SK-N-SH (cell line): ENCODE measurements at regions not wholly inside any gene's neighbourhood (a gene's known extent, or its start where the extent isn't known, plus 50 kb on each side); places are given as distances from the start of the nearest gene placed in this dataset.

ENCODE experiments used
- CTCF ChIA-PET: fragments of 300-600, 350-600 bp; formaldehyde crosslinking; extraction: SDS; loops from one replicate; lab custom pipeline; 2021; lab: Yijun Ruan, JAX
- POLR2A ChIA-PET: fragments of 350-600 bp; sonication (Branson Sonifier 250); formaldehyde crosslinking; extraction: SDS; loops from one replicate; lab custom pipeline; 2020; ENCODE audit warnings: antibody characterized with exemption, inconsistent platforms; lab: Yijun Ruan, JAX
- DNase-seq: peaks from one replicate; pipeline ENCODE4 v3.0.0; 2012
- H2AFZ ChIP-seq: fragments of 200-600 bp; sonication (generic); 2 replicates; pipeline ENCODE4 v1.8.1; 2016; ENCODE audit warnings: antibody characterized with exemption, mild to moderate bottlenecking, low read depth
- H3F3A ChIP-seq: fragments of 200-600 bp; sonication (generic); replicated peaks from 2 replicates; pipeline ENCODE3; 2016; ENCODE audit warnings: antibody characterized with exemption, mild to moderate bottlenecking; ENCODE audit not compliant: insufficient read depth
- H3K27ac ChIP-seq, 2 experiments: fragments of 200-500 bp in 1 of 2; fragments of 200-600 bp in 1 of 2; sonication (Bioruptor generic) in 1 of 2; sonication (generic), shearing (Covaris generic) in 1 of 2; 2 replicates each; pipeline versions ENCODE4 v1.5.1 to v1.6.1; 2014 to 2016; ENCODE audit warnings: low read depth in 2 of 2, inconsistent platforms in 1 of 2, low read length in 1 of 2, mild to moderate bottlenecking in 1 of 2, mixed read lengths in 1 of 2
- H3K27me3 ChIP-seq: fragments of 200-600 bp; sonication (generic), shearing (Covaris generic); 2 replicates; pipeline ENCODE4 v1.6.1; 2016; ENCODE audit warnings: mixed run types; ENCODE audit not compliant: insufficient read depth
- H3K36me3 ChIP-seq, 2 experiments: fragments of 200-500 bp in 1 of 2; fragments of 200-600 bp in 1 of 2; sonication (Bioruptor generic) in 1 of 2; sonication (generic) in 1 of 2; replicated peaks in 1 of 2; 2 replicates each; pipeline versions ENCODE3 to v1.5.1; 2014 to 2016; ENCODE audit warnings: low read length in 1 of 2, mild to moderate bottlenecking in 1 of 2; ENCODE audit not compliant: insufficient read depth in 2 of 2, control insufficient read depth in 1 of 2
- H3K4me1 ChIP-seq, 2 experiments: fragments of 200-500 bp in 1 of 2; fragments of 200-600 bp in 1 of 2; sonication (Bioruptor generic) in 1 of 2; sonication (generic), shearing (Covaris generic) in 1 of 2; 2 replicates each; pipeline versions ENCODE4 v1.5.1 to v1.6.1; 2014 to 2016; ENCODE audit warnings: low read depth in 1 of 2, low read length in 1 of 2, mixed run types in 1 of 2; ENCODE audit not compliant: insufficient read depth in 2 of 2, control insufficient read depth in 1 of 2
- H3K4me2 ChIP-seq: fragments of 200-600 bp; sonication (generic), shearing (Covaris generic); 2 replicates; pipeline ENCODE4 v1.6.1; 2017; ENCODE audit warnings: mixed run types
- H3K4me3 ChIP-seq, 2 experiments: fragments of 200-500 bp in 1 of 2; fragments of 200-600 bp in 1 of 2; sonication (Bioruptor generic) in 1 of 2; sonication (generic), shearing (Covaris generic) in 1 of 2; 2 replicates each; pipeline versions ENCODE4 v1.5.1 to v1.8.1; 2014 to 2016; ENCODE audit warnings: low read depth in 2 of 2, inconsistent platforms in 1 of 2, low read length in 1 of 2, mild to moderate bottlenecking in 1 of 2, mixed read lengths in 1 of 2, moderate library complexity in 1 of 2
- H3K79me2 ChIP-seq: fragments of 200-600 bp; sonication (generic); 2 replicates; pipeline ENCODE4 v1.8.1; 2017; ENCODE audit warnings: mild to moderate bottlenecking; ENCODE audit not compliant: insufficient read depth
- H3K9ac ChIP-seq: fragments of 200-600 bp; sonication (generic); 2 replicates; pipeline ENCODE4 v1.6.1; 2017; ENCODE audit warnings: mixed run types
- H3K9me2 ChIP-seq: fragments of 200-600 bp; sonication (generic); 2 replicates; pipeline ENCODE4 v1.6.1; 2017; ENCODE audit warnings: mixed run types
- H3K9me3 ChIP-seq: fragments of 200-600 bp; sonication (generic); 2 replicates; pipeline ENCODE4 v1.6.1; 2017; ENCODE audit warnings: mixed run types, mild to moderate bottlenecking, moderate library complexity
- H4K20me1 ChIP-seq: fragments of 200-600 bp; sonication (generic); 2 replicates; pipeline ENCODE4 v1.6.1; 2017; ENCODE audit warnings: mild to moderate bottlenecking, mixed run types; ENCODE audit not compliant: insufficient read depth
- ELF1 ChIP-seq: IDR thresholded peaks from 2 replicates; pipeline ENCODE4 v1.4.0; 2012
- EP300 ChIP-seq, 2 experiments: IDR thresholded peaks; 2 replicates each; pipeline versions ENCODE4 v1.4.0 to v1.6.1; 2012; ENCODE audit warnings: borderline replicate concordance in 1 of 2, low read depth in 1 of 2, low read length in 1 of 2
- FOSL2 ChIP-seq: IDR thresholded peaks from 2 replicates; pipeline ENCODE4 v1.4.0; 2012; ENCODE audit warnings: low read depth, mild to moderate bottlenecking, moderate library complexity, borderline replicate concordance
- FOXJ3 ChIP-seq: sonication (generic); formaldehyde crosslinking; IDR thresholded peaks from 2 replicates; pipeline ENCODE4 v1.5.1; 2020; ENCODE audit warnings: mild to moderate bottlenecking, missing genetic modification reagents
- GABPA ChIP-seq: IDR thresholded peaks from 2 replicates; pipeline ENCODE4 v1.4.0; 2012; ENCODE audit warnings: low read depth, mild to moderate bottlenecking
- JUND ChIP-seq: IDR thresholded peaks from 2 replicates; pipeline ENCODE4 v1.4.0; 2012
- MEF2A ChIP-seq: IDR thresholded peaks from 2 replicates; pipeline ENCODE4 v1.4.0; 2012; ENCODE audit warnings: low read depth, borderline replicate concordance
- NFIC ChIP-seq: IDR thresholded peaks from 2 replicates; pipeline ENCODE4 v1.4.0; 2012; ENCODE audit warnings: borderline replicate concordance
- RCOR1 ChIP-seq: fragments of 150-350 bp; IDR thresholded peaks from 2 replicates; pipeline ENCODE4 v1.6.1; 2017; ENCODE audit warnings: antibody characterized with exemption, low read length
- SIN3A ChIP-seq: IDR thresholded peaks from 2 replicates; pipeline ENCODE4 v1.6.1; 2012; ENCODE audit warnings: low read depth, mild to moderate bottlenecking, low read length, moderate library complexity, borderline replicate concordance
- SMC3 ChIP-seq: IDR thresholded peaks from 2 replicates; pipeline ENCODE4 v1.6.1; 2012; ENCODE audit warnings: low read depth, low read length, improper control_type of control experiment
- TAF1 ChIP-seq: IDR thresholded peaks from 2 replicates; pipeline ENCODE4 v1.6.1; 2012; ENCODE audit warnings: low read depth, mild to moderate bottlenecking, low read length, moderate library complexity, borderline replicate concordance
- TCF12 ChIP-seq: IDR thresholded peaks from 2 replicates; pipeline ENCODE4 v1.4.0; 2012
- TEAD4 ChIP-seq: IDR thresholded peaks from 2 replicates; pipeline ENCODE4 v1.4.0; 2012; ENCODE audit warnings: mild to moderate bottlenecking, borderline replicate concordance; ENCODE audit not compliant: insufficient read depth
- TF ChIP-seq, protein P1 (sequence below): IDR thresholded peaks from 2 replicates; pipeline ENCODE4; 2012
- TF ChIP-seq, protein P2 (sequence below): fragments of 150-350 bp; IDR thresholded peaks from 2 replicates; pipeline ENCODE4 v1.6.1; 2016; ENCODE audit warnings: mild to moderate bottlenecking, low read depth, low read length
- TF ChIP-seq, protein P3 (sequence below): IDR thresholded peaks from 2 replicates; pipeline ENCODE4 v1.4.0; 2012; ENCODE audit warnings: low read depth, borderline replicate concordance
- TF ChIP-seq, protein P4 (sequence below): IDR thresholded peaks from 2 replicates; pipeline ENCODE4 v1.4.0; 2012; ENCODE audit warnings: low read depth, borderline replicate concordance
- TF ChIP-seq, protein P5 (sequence below): fragments of 150-350 bp; IDR thresholded peaks from 2 replicates; pipeline ENCODE4 v1.6.1; 2017; ENCODE audit warnings: antibody characterized with exemption, low read length, low read depth, borderline replicate concordance
- TF ChIP-seq, protein P6 (sequence below): IDR thresholded peaks from 2 replicates; pipeline ENCODE4 v1.6.1; 2012; ENCODE audit warnings: mild to moderate bottlenecking, low read depth, low read length, moderate library complexity

DNA sequence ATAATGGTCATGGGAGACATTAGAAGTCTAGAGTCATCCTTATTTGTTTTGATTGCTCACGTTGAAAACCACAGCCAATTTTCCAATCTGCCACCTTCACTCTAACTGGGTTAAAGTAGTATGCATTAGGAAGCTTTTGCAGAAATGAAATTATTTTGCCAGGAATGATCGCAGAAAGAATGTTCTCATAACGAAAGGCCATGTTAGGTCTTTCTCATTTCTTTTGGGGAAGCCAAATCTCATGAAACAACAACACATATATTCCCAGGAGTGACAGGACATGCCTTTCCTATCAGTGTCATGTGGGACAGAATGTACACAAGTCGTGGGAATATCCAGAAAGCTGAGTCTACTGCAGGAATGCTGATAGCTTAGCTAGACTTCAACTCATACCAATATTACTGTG lies 386.3 kb downstream of the AASDHPPT start (continued):
- TF ChIP-seq, protein P1, sequence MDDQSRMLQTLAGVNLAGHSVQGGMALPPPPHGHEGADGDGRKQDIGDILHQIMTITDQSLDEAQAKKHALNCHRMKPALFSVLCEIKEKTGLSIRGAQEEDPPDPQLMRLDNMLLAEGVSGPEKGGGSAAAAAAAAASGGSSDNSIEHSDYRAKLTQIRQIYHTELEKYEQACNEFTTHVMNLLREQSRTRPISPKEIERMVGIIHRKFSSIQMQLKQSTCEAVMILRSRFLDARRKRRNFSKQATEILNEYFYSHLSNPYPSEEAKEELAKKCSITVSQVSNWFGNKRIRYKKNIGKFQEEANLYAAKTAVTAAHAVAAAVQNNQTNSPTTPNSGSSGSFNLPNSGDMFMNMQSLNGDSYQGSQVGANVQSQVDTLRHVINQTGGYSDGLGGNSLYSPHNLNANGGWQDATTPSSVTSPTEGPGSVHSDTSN = no peak
- no peak for TF ChIP-seq FOXJ3
- TF ChIP-seq JUND = no peak
- TF ChIP-seq TEAD4 = no peak
- no peak for TF ChIP-seq GABPA
- no peak for TF ChIP-seq SIN3A
- no peak for TF ChIP-seq FOSL2
- TF ChIP-seq, protein P2, sequence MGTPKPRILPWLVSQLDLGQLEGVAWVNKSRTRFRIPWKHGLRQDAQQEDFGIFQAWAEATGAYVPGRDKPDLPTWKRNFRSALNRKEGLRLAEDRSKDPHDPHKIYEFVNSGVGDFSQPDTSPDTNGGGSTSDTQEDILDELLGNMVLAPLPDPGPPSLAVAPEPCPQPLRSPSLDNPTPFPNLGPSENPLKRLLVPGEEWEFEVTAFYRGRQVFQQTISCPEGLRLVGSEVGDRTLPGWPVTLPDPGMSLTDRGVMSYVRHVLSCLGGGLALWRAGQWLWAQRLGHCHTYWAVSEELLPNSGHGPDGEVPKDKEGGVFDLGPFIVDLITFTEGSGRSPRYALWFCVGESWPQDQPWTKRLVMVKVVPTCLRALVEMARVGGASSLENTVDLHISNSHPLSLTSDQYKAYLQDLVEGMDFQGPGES = no peak

DNA sequence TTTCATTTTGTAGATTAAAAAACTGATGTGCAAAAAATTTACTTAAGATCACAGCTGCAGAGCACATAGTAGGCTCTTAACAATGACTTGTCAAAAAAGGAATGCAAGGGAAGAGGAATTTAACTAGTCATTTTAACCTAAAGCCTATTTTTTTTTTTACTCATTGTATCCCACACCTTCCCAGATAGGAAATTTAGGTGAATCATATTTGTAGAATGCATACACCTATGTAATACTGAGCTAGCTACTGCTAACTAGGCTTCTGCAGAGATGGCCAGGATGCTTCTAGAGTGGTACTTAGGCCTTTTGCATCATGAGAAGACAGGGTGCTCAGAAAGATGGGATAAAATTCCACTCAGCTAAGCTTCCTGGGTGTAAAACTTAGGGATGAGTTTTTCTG lies 387.3 kb downstream of the AASDHPPT start:
- TF ChIP-seq, protein P1 = no peak
- no peak for TF ChIP-seq SMC3
- TF ChIP-seq TCF12 = no peak
- TF ChIP-seq, protein P3, sequence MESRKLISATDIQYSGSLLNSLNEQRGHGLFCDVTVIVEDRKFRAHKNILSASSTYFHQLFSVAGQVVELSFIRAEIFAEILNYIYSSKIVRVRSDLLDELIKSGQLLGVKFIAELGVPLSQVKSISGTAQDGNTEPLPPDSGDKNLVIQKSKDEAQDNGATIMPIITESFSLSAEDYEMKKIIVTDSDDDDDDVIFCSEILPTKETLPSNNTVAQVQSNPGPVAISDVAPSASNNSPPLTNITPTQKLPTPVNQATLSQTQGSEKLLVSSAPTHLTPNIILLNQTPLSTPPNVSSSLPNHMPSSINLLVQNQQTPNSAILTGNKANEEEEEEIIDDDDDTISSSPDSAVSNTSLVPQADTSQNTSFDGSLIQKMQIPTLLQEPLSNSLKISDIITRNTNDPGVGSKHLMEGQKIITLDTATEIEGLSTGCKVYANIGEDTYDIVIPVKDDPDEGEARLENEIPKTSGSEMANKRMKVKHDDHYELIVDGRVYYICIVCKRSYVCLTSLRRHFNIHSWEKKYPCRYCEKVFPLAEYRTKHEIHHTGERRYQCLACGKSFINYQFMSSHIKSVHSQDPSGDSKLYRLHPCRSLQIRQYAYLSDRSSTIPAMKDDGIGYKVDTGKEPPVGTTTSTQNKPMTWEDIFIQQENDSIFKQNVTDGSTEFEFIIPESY = no peak
- no peak for TF ChIP-seq TAF1
- no peak for TF ChIP-seq NFIC
- no peak for TF ChIP-seq MEF2A
- no peak for TF ChIP-seq RCOR1
- TF ChIP-seq, protein P4, sequence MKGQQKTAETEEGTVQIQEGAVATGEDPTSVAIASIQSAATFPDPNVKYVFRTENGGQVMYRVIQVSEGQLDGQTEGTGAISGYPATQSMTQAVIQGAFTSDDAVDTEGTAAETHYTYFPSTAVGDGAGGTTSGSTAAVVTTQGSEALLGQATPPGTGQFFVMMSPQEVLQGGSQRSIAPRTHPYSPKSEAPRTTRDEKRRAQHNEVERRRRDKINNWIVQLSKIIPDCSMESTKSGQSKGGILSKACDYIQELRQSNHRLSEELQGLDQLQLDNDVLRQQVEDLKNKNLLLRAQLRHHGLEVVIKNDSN = no peak
- TF ChIP-seq ELF1 = no peak
- TF ChIP-seq EP300 (IDR thresholded peaks at IDR 0.05; ENCODE audit: borderline replicate concordance in 1 of 2, low read depth in 1 of 2, low read length in 1 of 2) = no peak
- TF ChIP-seq, protein P5, sequence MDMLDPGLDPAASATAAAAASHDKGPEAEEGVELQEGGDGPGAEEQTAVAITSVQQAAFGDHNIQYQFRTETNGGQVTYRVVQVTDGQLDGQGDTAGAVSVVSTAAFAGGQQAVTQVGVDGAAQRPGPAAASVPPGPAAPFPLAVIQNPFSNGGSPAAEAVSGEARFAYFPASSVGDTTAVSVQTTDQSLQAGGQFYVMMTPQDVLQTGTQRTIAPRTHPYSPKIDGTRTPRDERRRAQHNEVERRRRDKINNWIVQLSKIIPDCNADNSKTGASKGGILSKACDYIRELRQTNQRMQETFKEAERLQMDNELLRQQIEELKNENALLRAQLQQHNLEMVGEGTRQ = no peak
- TF ChIP-seq, protein P6, sequence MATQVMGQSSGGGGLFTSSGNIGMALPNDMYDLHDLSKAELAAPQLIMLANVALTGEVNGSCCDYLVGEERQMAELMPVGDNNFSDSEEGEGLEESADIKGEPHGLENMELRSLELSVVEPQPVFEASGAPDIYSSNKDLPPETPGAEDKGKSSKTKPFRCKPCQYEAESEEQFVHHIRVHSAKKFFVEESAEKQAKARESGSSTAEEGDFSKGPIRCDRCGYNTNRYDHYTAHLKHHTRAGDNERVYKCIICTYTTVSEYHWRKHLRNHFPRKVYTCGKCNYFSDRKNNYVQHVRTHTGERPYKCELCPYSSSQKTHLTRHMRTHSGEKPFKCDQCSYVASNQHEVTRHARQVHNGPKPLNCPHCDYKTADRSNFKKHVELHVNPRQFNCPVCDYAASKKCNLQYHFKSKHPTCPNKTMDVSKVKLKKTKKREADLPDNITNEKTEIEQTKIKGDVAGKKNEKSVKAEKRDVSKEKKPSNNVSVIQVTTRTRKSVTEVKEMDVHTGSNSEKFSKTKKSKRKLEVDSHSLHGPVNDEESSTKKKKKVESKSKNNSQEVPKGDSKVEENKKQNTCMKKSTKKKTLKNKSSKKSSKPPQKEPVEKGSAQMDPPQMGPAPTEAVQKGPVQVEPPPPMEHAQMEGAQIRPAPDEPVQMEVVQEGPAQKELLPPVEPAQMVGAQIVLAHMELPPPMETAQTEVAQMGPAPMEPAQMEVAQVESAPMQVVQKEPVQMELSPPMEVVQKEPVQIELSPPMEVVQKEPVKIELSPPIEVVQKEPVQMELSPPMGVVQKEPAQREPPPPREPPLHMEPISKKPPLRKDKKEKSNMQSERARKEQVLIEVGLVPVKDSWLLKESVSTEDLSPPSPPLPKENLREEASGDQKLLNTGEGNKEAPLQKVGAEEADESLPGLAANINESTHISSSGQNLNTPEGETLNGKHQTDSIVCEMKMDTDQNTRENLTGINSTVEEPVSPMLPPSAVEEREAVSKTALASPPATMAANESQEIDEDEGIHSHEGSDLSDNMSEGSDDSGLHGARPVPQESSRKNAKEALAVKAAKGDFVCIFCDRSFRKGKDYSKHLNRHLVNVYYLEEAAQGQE = no peak
- TF ChIP-seq, all 33 proteins: peak for 0
- Histone ChIP-seq H3K9me3 (no peaks in the 10 kb centered on the region), H4K20me1 (no peaks in the 10 kb centered on the region), H3K9ac (no peak overlapping the region), H3K4me1 (peaks cover 0 to 10% of the 10 kb centered on the region in 2 experiments; a peak in 2 of 4 replicates), H3K27me3 (no peaks in the 10 kb centered on the region), H3K27ac (no peak overlapping the region), H2AFZ (no peak overlapping the region), H3F3A (peaks cover 8% of the 10 kb centered on the region), H3K4me3 (no peak overlapping the region), H3K36me3 (no peaks in the 10 kb centered on the region), H3K9me2 (no peaks in the 10 kb centered on the region), H3K4me2 (no peak overlapping the region), H3K79me2 (no peaks in the 10 kb centered on the region)
- POLR2A ChIA-PET = no interaction called here
- CTCF ChIA-PET = no interaction called here
- DNase-seq = no peak
